HCEC 1CT (cell line): ENCODE measurements at regions not wholly inside any gene's neighbourhood (a gene's known extent, or its start where the extent isn't known, plus 50 kb on each side); places are given as distances from the start of the nearest gene placed in this dataset.
"Not testable (repeated sequence)": the region's sequence is repeated elsewhere in the genome, so short reads cannot be mapped to it uniquely, and the experiment has no call there.

Source experiments
- DNase-seq: peaks from one replicate; pipeline ENCODE4 v3.0.0-alpha.2; 2017

DNA sequence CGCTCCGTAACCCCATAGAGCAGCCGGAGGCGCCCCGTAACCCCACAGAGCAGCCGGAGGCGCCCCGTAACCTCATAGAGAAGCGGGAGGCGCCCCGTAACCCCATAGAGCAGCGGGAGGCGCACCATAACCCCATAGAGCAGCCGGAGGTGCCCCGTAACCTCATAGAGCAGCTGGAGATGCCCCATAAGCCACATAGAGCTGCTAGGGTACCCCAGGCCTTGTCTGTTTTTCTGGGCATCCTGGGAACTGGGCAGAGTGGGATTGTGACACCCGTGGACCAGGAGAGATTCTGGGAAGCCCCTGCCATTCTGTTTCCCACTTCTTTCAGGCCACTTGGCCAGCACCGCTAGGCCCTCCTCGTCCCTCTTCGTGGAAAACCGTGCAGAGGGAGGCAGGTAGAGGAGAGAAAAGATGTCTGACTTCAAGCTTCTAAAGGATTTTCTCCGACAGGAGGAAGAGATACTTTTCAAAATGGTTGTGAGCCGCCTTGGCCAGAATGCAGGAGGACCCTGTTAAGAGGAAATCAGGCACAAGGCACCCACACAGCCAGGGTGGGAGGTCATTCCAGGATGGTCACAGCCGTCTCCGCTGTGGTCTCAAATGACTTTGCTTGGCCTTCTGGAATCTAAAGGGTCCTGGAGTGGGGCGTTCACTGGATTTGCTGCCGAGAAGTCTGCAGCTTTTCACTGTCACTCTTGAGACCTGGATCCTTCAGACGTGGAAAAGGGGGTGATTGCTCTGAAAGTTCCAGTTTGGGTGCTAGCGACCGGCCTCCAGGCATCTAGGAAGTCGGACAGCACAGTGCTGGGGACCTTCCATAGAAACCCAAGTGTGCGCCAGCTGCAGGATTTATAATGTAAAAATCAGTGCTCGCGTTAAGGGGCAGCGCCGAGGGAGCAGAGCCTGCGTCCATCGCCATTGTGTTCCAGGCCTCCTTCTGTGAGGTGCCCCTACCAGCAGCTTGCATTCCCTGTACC is 178.3 kb upstream of the ZNF469 start:
- not testable (repeated sequence) for DNase-seq

DNA sequence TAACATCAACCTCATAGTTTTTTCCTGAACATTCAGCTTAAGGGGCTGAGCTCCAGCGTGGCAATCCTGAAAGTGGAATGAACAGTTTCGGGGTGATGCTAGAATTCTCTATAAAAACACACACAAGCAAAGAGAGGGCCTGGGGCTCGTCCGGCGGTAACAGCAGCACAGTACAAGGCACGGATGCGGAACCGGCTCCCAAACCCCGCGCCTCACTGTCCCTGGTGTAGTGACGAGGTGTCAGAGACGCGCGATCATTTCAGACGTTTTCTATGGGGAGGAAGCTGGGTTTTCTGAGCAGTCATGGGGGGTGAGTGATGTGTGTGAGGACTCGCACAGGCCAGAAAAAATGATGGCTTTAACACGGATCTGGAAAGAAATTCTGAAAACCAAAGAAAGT is 177.3 kb upstream of the ZNF469 start:
- not testable (repeated sequence) for DNase-seq

DNA sequence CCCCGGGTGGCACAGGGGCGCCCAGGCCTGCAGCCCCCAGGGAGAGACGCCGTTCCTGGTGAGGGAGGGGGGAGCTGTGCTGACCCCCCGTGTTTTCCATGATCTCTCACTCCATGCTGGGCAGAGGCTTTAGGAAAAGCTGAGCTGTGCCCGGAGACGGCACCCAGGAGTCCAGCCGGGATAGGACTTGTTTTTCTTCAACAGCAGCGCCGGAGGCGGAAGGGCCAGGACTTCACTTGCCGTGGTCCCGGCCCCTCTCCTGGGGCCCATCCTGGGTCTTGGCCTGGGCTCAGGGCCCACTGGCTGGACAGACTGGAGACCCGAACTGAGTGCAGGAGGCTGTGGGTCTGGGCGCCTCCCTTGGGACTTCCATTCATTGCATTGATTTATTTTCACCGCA is 176.8 kb upstream of the ZNF469 start:
- DNase-seq: not testable (repeated sequence)

DNA sequence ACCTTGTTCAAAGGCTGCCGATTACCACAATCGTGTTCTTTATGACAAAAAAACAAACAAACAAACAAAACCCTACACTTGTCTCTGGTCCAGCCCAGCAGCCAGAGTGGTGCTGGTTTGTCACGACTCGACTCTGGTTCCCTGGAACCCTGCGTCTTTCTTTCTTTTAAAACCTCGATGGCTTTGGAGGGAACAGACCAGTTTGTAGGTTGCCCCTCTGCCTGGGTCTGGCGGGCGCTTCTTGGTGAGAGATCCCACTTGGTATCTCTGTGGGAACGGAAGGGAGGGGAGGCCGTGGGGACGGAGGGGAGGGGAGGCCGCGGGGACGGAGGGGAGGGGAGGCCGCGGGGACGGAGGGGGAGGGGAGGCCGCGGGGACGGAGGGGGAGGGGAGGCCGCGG is 176.2 kb upstream of the ZNF469 start:
- not testable (repeated sequence) for DNase-seq

DNA sequence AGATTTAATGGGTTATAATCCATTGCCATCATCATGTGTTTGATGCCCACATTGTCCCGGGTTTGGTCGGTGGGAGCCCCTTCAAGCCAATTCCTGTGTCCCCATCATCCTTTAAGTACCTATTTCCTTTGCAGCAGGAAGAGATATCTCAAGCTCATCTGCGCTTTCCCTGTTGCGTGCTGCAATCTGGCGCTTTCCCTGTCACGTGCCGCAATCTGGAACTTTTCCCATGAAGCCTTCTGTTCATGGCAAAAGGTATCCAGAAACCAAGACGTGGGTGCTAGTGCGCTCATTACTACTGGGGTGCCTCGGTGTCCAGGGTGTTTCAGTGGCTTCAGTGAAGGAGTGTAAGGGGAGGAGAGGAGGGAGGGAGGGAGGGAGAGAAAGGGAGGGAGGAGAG is 174.6 kb upstream of the ZNF469 start:
- DNase-seq: no peak

DNA sequence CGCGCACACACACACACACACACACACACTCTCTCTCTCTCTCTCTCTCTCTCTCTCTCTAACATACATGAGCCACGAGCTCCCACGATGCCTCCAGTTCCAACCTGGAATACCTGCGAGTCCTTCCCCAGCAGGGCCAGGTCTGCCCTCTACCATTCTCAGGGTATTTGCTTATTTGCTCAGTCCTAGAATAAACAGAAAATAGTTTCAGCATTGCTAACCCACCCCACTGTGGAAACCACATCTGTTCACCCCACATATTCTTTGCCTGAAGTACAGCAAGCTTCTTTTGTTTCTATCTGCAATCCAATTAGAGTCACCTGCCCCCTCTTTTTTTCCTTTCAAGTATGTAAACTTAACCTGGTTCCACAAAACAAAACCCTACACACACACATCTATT is 174.0 kb upstream of the ZNF469 start:
- DNase-seq: peak; percentile 9

DNA sequence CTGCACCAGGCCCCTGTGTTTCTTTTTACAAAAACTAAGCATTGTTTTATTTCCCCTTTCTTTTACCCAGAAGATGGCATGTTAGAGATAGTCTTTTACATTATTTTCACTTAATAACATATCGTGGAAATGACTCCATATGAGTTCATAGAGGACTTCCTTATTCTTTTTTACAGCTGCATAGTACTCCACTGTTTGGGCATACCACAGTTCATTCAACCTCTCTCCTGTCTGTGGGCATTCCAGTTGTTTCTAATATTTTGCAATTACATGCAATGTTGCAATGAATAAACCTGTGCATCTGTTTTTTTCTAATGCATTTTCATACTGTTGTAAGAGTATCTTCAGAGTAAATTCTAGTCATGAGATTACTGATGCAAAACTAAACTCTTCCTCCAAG is 173.2 kb upstream of the ZNF469 start:
- DNase-seq: not testable (repeated sequence)

DNA sequence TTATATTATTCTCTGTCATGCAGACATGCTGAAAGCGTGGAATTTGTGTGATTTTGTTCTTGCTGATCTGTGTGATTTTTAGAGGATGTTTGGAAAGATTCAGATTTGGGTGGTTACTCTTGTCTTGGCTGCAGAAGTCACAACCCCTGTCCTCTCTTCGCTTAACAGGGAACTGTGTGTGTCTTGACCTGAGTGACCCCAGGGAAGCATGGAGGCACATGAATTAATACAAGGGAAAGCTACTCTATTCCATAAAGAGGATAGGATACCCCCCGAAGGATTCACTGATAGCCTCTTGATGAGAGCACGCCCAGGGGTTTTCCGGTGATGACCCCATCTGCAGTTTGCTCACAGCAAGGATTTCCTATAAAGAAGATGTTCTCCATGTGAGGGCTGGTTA is 168.8 kb upstream of the ZNF469 start:
- DNase-seq: not testable (repeated sequence)

DNA sequence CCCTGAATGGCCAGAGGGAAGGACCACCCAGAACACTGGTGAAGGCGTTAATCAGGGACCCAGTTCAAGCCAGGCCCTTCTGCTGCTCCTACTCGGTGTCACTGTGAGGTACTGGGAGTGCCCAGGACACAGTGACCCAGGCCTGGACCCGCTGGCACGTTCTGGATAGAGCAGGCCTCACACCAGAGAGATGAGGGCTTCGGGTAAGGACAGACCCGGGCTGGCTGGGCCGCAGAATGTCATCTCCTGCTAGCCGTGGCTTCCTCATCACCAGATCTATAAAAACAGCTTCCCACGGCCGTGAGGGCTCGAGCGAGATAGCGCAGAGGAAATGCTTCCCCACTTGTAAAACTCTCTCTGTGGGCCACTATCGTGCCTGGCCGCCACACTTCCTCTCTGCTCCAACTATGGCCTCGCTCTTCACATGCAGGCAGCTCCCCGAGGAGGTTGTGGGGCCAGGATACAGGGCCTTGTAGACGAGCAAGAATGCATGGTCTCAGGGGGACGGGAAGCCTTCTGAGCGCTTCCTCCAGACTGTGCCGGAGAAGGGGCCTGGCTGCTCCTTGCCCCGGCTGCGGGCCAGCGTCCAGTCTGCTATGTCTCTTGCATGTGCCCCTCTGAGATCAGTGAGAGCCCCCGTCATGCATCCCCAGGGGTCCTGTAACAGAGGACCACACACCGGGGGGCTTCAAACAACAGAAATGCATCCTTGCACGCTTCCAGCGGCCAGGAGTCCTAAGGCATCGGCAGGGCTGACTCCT is 161.6 kb upstream of the ZNF469 start:
- not testable (repeated sequence) for DNase-seq

DNA sequence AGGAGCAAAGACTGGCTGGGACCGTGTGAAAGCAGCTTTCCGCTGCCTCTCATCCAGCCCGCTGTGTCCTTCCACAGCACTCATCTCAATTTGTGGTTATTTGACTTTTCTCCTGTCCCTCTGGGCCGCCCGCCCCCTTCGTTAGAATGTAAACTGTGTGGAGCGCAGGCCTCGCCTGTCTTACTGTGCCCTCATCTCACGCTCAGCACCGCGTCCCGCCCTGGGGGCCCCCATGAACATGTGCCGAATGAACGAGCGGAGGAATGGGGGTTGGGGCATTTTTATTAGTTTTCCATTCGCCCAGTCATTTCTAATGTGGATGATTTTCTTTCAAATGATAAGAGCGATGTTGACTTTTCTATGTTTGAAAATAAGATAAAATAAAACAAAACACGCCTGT is 159.1 kb upstream of the ZNF469 start:
- DNase-seq: not testable (repeated sequence)

DNA sequence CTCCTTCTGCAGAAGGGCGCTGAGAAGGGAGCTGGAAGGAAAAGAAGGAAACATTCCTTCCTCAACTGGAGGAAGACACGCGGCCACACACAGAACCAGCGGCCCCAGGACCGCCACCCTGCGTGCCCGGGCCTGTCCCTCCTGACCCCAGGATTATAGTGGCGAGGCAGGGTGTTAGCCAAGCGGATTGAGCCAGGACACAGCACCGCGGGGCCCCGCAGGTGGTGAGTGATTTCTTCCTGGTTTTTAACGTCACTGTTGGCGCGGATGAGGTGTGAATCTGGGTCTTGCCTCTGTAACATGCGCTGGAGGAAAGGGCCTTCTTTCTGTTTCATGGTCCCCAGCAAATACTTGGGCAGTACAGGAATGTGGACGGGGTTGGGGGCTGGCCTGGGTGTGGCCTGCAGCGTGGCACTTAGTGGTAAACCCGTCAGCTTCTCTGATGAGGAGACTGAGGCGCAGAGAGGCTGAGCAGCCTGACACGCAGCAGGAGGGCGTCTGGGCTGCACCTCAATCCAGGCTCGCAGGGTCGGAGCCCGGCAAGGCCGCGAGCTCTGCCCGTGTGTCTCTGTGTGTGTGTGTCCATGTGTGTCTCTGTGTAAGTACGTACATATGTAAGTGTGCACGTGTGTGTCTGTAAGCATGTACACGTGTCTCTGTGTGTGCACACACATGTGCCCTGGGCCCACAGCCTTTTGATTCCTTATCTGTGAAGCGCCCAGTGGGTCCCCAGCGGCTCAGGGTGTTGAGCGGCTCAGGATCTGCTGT is 158.4 kb upstream of the ZNF469 start:
- not testable (repeated sequence) for DNase-seq

DNA sequence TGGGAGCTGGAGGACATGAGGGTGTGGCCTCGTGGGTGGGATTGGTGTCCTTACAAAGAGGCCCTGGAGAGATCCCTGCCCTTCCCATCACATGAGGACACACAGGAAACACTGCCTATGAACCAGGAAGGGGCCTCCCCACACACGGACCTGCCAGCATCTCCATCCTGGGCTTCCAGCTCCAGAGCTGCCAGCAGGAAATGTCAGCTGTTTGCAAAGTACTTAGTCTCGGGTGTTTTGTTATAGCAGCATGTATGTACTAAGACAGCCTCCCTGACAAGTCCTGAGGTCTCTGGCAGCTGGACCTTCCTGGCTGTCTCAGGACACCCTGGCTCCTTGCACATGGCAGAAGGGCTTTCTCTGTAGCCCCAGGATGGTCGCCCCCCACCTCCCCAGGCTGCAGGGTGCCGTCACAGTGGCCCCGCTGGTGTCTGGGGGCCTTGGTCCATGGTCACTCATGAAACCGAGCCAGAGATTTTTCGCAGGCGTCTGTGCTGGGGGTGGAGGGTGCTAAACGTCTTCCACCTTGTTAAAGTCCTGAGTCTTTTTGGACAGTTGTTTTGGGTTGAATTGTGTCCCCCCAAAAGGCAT is 157.0 kb upstream of the ZNF469 start:
- DNase-seq: not testable (repeated sequence)

DNA sequence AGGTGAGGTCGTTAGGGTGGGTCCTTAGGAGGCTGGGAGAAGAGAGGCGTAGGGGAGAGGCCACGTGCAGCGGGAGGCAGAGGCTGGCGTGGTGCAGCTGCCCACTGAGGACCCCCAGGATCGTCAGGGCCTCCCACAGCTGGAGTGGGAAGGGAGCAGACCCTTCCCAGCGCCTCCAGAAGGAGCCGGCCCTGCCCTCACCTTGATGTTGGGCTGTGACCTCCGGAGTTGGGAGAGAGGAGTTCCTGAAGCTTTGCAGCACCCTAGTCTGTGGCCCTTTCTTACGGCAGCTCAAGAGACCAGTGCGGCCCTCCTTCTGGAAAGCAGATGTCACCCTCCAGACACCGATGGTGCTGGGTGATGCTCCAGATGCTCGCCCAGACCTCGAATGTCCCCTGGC is 156.5 kb upstream of the ZNF469 start:
- not testable (repeated sequence) for DNase-seq

DNA sequence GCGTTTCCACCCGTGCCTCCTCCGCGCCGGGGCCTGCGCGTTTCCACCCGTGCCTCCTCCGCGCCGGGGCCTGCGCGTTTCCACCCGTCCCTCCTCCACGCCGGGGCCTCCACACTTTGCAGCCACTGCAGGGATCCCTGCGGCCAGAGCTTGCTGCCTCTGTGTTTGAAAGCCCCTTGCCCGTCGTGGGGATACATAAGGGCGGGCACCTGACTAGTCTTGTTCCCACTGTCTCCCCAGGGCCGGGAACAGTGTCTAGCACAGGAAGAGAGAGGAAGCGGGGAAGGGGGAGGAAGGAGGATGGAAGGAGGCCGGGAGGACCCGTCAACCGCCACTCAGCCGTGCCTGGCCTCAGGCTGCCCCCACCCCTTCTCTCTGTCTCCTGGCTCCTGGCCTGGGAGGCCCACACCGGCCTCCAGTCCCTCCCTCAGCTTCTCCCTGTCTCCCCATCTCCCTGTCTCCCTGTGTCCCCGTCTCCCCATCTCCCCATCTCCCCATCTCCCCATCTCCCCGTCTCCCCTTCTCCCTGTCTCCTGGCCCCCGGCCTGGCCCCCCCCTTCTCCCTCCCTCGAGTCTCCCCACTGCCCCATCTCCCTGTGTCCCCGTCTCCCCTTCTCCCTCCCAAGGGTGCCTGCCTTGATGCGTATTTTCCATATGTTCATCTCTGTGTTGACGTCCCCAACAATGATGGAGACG is 155.6 kb upstream of the ZNF469 start:
- DNase-seq: not testable (repeated sequence)

DNA sequence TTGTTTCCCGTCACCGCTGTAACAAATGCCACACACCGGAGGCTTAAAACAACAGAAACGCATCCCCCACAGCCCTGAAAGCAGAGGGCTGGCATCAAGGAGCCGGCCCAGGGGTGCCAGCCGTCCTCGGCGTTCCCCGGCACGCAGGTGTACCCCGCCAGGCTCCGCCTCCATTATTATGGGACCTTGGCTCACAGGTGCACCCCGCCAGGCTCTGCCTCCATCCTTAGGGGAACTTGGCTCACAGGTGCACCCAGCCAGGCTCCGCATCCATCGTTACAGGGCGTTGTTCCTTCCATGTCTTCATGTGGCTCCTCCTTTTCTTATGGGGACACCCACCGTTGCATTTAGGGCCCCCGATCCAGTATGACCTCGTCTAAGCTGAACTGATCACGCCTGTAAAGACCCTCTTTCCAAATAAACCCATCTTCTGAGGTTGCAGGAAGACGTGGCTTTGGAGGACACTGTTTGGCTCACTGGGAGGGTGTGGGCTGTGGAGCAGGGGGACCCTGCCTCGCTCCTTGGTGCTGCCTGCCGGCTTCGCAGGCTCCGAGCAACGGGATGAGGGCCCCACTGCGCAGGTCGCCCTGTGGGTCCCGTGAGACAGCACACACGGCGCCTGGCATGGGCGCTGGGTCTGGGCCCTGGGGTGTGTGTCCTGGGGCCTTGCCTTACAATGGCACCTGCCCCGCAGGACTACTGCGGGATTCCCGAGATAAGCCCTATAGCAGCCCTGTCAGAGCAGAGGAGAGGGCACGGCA is 154.9 kb upstream of the ZNF469 start:
- not testable (repeated sequence) for DNase-seq

DNA sequence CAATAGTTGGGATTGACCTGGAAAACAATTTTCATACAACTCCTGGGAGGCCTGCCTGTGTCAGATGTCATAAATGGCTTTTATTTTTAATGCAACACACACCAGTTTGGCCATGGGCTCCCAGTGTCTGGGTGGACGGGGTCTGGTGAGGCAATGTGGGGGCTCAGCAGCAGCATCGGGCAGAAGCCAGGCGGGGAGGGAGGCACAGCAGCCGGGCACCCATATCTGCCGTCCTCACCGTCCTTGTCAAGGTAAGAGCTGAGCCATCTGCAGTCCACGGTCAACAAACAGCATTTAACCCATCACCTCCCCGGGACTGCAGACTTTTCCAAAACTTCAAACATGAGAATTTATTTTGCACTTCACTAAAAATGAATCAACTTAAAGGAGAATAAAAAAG is 154.0 kb upstream of the ZNF469 start:
- not testable (repeated sequence) for DNase-seq

DNA sequence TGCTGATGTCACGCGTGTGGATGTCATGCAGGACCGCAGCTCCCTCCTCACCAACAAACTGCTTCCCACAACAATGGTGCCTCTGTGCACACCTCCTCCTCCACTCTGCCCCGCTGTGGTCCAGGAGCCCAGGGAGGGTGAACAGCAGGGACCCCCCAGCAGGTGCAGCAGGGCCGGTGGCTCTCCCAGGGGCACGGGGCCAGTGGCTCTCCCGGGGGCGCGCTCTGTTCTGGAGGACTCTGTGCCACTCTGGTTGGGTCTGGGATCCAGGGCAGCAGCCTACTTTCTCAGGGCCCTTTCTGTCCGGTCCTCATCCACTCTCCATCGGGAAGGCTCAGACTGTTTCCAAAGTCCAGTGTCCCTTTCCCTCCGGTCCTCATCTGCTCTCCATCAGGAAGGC is 153.0 kb upstream of the ZNF469 start:
- not testable (repeated sequence) for DNase-seq

DNA sequence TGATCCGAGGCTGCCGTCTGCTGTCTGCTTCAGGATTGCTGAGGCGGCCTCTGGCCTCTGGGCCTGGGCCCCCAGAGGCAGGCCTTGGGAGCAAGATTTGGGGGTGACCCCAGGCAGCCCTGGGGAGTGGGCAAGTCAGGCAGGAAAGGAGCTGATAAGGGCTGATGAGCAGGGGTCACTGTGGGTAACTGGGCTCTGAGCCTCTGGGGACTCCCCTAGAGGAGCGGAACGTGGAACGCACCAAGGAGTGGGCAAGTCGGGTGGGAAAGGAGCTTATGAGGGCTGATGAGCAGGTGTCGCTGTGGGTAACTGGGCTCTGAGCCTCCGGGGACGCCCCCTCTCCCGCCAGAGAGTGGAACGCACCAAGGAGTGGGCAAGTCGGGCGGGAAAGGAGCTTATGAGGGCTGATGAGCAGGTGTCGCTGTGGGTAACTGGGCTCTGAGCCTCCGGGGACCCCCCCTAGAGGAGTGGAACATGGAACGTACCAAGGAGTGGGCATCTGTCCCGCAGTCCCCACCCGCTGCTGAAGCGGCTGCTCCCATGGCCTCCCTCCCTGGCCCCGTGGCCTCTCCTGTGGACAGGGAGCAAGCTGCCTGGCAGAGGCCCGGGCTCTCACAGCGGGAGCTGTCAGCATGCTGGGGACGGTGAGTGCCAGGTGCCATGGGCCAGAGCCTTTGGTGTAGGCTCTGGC is 152.3 kb upstream of the ZNF469 start:
- DNase-seq: not testable (repeated sequence)

DNA sequence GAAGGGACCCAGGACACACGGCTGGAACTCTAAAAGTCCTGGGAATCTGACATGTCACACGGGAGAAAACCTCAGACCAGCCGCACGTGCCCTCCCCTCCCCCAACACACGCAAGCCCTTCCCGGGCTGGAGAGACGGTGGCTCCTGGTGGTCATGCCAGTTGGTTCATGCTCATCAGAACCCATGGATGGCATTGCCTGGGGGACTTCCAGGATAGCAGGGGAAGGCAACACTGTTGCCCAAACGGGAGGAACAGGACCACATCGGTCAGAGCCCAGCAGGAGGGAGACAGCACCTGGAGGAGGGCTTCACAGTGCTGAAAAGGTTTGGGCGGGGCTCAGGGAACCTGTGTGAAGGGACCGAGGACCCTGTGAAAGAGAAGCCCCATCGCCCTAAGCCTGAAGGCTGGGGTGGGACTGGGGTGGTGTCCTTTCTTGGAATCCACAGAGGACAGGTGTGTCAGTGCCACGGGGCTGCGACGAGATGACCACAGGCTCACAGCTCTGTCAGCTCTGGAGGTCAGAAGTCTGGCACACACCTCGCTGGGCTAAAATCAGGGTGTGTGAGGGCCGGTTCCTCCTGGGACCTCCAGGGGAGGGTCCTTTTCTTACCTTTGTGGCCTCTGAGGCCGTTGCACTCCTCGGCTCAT is 151.7 kb upstream of the ZNF469 start:
- DNase-seq: not testable (repeated sequence)

DNA sequence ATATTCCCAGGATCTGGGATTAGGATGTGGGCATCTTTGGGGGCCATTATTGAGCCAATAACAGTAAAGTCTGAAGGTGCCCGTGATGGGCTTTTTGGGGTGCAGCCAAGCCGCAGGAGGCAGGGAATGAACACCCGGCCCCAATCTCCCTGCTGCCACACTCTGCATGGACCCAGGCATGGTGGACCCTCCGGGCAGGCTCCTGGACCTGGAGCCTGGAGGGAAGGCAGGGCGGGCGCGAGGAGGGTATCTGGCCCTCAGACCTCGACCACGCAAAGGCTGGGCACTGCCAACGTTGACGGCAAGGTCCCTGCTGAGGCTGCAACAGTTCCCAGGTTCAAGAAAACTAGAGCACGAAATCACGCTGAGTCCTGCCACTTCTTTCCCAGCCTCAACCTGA is 150.9 kb upstream of the ZNF469 start:
- not testable (repeated sequence) for DNase-seq
